ENCODE measurements at regions not wholly inside any gene's neighbourhood (a gene's known extent, or its start where the extent isn't known, plus 50 kb on each side); places are given as distances from the start of the nearest gene placed in this dataset.

DNA sequence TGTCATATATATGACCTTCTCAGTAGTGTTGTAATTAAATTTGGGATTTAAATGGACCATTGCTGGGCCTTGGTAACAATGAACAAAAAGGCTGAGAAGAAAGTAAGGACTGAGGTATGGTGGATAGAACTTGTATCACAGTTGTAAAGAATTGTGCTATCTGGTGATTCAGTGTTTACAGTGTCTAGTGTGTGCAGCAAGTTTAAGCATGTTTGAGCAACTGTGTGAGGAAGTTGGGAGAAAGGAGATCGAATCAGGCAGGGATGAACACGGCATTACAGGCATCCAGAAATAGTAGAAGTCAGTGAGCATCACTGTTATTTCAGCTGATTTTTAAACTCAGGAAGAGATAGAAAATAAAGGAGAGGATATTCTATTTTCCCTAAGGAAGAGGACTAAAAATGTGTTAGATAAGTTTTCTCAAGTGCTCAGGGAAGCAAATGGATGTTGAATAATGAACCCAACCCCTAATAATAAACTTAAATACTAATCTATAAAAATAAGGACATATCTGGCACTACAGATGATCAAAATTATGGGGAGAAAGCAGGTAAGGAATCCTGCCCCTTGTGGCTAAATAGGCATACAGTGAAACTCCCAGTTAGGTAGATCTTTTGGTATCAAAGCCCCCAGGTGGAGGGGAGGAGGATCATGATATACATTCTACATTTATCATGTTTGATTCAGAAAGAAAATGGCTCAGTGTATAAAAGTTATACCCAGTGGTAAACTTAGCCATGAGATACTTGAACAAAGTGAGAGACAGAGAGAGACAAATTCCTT, 361.0 kb upstream of the ANO3 start:
- no peak for DNase-seq (ENCODE audit: low read depth)

DNA sequence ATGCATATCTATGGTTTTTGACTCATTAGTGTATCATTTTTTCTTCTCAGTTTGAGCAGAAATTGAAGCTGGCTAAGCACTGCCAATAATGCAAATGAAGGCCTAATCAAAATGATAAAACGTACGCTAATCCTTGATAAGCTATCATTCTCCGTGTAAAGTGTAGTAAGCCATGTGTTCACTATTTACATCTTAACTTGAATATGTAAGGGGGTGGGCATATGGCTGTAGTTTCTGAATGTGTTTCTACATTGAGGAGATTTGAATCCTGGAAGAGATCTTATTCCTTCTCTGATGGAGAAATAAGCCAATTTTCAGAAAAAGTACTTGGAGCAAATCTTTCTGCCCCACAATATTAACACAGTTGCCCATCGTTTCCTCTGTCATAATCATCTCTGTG, 351.8 kb upstream of the ANO3 start:
- DNase-seq (ENCODE audit: low read depth), result no peak

- DNase-seq (ENCODE audit: low read depth), result no peak
Observed at GRCh38 chr11:25981998-25982397, 349.9 kb upstream of the ANO3 start.

DNA sequence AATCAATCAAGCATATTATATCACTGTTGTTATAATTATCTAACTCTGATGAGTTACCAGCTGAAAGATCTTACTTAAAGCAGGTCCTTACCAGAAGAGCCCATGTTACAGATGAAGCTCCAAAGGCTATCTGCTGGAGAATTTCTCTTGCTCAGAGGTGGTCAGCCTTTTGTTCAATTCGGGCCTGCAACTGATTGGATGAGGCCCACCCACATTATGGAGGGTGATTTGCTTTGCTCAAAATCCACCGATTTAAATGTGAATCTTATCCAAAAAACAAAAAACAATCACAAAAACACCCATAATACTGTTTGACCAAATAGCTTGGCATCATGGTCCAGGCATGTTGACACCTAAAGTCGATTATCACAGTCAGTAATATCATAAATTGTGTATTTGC, 348.6 kb upstream of the ANO3 start:
- DNase-seq (ENCODE audit: low read depth), result no peak

DNA sequence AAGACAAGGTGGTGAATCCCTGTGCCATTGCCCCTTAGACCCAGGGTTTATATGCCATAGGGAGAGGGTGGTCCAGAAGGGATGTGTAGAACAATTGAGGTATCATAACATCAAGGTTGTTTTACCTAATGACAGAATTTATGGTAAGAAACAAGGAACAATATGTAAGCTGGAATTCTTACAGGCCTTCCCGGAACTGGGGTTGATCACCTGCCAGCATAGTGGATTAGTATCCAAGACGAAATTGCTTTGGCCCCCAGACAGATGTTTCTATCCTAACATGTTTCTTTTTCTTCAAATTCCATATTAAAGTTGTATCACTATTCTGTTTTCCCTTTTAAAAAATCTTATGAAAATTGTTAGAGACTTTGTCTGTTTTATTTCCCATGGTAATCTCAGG, 343.8 kb upstream of the ANO3 start:
- DNase-seq (ENCODE audit: low read depth), result no peak

GRCh38 chr11:25990406-25990805, 341.5 kb upstream of the ANO3 start:
- no peak for DNase-seq (ENCODE audit: low read depth)

GRCh38 chr11:25991476-25991875, 340.5 kb upstream of the ANO3 start:
- DNase-seq (ENCODE audit: low read depth), result no peak

DNA sequence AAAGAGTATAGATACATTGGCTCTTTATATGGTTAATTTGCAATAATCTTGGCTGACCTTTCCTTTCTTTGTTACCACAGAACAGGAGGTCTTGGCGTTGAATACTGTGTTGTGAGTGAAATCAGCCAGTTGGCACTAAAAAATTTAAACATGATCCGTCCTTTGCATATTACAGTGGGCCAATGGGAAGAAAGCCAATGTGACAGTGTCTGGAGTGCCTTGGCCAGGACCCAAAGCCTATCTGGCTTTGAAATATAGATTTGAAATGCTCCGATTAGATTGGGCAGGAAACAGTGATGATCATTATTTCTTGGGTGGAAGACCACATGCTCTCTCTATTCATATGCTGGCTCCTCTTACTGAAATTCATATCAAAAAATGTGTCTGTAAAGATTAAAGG, 339.6 kb upstream of the ANO3 start:
- DNase-seq (ENCODE audit: low read depth), result no peak

- no peak for DNase-seq (ENCODE audit: low read depth)
Observed at GRCh38 chr11:25993016-25993415, 338.9 kb upstream of the ANO3 start.

GRCh38 chr11:26011474-26011873, 320.5 kb upstream of the ANO3 start:
- no peak for DNase-seq (ENCODE audit: low read depth)

DNA sequence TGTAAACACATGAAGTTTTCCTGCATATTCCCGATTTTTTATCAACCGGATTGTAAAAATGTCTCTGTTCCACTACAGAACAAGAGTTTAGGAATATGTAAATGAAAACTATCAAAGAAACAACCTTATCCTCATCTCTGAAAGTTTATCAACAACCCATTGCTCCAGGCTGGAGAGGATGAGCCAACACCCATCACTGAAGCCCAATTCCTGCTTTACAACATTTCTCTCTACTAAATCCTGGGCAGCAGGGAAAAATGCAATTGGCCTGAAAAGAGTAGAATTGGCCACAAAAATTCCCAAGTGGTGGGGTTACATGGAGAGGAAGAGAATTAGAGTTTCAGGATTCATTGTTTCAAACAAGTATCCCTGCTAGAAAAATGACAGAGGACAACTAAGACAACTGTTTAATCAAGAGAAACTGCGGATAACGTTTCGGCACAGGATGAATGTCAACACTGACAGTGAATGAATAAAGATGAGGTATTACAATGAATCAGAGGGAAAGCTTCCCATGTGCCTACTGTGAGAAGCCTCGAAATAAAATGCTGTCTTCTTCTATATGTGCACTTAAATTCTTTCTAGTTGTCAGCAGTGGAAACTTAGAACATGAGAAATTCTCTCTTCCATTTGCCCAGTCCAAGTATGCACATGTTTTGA, 317.3 kb upstream of the ANO3 start:
- no peak for DNase-seq (ENCODE audit: low read depth)

DNA sequence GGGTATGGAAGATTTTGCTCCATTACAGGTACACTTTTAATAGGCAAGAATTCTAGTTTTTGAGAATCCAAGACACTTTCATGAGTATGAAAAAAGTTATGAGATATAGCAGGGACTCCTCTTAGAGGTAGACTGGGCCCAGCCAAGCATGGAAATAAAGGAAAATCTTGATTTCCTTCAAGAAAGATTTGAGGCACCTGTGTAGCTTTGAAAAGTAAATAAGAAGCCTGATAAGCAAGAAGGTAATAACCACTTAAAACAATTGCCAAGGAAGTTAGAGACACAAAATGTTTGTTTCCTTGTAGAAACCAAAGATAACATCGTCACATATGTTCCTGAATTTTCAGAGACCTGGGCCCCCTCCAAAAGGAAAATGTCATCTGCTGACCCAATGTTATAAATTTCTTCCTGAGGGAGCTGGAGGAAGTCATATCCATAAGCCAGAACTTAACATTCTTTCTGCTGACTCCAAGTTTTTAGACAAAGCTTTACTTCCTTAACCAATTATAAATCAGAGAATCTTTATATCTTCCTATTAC, 314.5 kb upstream of the ANO3 start:
- no peak for DNase-seq (ENCODE audit: low read depth)

- no peak for DNase-seq (ENCODE audit: low read depth)
Observed at GRCh38 chr11:26017903-26018302, 314.0 kb upstream of the ANO3 start.

DNA sequence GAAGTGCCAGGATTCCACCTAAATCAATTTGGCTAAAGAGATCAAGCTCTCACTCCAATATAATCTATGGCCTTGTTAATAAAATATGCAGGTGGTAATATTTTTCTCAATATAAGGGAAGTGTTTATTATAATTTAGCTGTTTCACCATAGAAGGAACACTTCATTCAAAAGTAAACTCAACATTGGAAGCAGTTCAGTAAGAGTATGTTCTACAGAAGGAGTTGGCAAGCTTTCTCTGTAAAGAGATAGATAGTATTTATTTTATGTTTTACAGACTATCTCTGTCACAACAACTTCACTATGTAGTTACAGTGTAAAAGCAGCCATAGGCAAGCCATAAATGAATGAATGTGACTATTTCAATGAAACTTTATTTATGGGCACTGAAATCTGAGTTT, 313.6 kb upstream of the ANO3 start:
- DNase-seq (ENCODE audit: low read depth), result no peak

DNA sequence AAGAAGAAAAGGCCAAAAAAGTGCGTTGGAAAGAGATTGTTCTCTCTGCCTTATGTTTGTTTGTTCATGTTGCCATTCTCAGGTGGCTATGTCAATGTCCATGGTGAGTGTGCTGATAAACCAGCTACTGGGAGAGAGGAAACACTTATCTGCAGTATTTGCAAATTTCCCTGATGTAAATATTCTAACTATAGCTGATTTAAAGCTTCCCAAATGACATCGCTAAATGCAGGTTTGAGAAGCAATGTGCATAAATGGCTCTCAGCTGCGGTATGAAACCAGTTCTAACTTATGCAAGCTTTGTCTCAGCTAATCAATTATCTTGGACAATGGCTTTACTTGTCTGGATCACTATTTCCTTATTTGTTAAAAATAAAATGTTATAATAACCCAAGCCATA, 312.5 kb upstream of the ANO3 start:
- DNase-seq (ENCODE audit: low read depth), result no peak

DNA sequence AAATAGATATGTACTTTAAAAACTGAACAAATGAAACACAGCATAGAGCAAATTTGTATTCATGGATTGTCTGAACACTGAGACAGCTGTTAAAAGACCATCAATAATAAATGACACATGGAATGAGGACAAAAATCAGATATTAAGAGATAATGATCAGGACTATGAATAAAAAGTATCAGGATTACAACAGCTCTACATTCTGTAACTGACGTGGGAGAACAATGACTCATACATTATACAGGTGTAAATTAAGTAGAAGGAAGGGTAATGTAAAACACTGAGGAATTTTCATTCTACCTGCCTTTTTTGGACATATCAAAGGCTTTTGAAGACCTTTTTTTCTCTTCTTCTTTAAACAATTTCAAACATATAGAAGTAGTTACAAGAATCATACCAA, 310.9 kb upstream of the ANO3 start:
- DNase-seq (ENCODE audit: low read depth), result no peak

GRCh38 chr11:26023057-26023456, 308.9 kb upstream of the ANO3 start:
- DNase-seq (ENCODE audit: low read depth), result no peak

DNA sequence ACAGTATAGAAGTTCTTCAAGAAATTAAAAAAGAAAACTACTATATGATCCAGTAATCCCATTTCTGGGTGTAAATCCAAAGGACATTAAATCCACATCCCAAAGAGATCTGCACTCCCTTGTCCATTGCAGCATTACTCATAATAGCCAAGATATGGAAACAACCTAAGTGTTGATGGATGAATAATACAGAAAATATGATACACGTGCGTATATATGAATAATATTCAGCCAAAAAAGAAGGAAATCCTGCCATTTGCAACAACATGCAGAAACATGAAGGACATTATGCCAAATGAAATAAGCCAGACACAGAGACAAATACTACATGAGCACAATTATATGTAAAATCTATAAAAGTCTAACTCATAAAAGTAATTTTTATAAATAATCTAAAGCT, 306.3 kb upstream of the ANO3 start:
- DNase-seq (ENCODE audit: low read depth), result no peak

DNA sequence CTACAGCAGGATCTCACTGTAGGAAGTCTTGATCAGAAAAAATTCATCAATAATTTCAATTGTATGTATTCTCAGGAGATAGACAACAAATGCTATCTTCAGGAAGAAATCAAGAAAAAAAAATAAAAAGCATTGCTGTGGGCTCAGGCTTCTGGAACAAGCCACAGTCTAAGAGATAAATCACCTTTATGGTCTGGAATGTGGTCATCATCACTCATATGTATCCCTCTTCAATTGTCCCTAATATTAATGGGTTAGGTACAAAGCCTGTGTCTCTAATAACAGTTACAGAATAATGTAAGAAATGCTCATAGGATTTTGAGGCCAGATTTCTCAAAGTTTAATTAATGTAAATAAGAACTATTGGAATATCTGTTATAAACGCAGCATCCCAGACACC, 305.9 kb upstream of the ANO3 start:
- DNase-seq (ENCODE audit: low read depth), result no peak

- DNase-seq (ENCODE audit: low read depth), result no peak
Observed at GRCh38 chr11:26027887-26028286, 304.0 kb upstream of the ANO3 start.

DNA sequence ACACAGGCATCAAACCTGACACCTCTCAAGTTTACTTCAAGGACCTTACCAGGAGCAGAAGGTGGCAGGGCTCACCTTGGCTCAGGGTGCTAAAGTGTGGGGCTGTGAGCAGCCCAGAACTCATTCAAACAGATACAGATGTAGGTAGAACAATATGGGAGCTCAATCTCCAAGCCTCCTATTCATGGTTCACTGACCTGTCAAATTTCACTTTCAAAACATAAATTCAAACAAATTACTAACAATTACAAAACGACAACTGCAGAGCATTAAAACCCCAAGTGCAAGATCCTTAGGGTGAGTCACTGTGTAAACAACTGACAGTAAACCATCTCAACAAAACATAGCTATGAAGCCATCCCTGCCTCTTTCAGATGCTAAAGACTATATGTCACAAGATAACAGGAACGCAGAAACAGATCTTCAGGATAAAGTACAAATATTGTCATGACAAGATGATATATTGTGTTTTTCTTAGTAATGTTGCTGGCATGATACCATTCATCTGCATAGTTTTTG, 303.5 kb upstream of the ANO3 start:
- DNase-seq (ENCODE audit: low read depth), result no peak

GRCh38 chr11:26030399-26030798, 301.5 kb upstream of the ANO3 start:
- DNase-seq (ENCODE audit: low read depth), result no peak

- DNase-seq (ENCODE audit: low read depth), result no peak
Observed at GRCh38 chr11:26032241-26032640, 299.7 kb upstream of the ANO3 start.

Data from T follicular helper cell (primary cell).